Osteoblast (primary cell): ENCODE measurements at regions not wholly inside any gene's neighbourhood (a gene's known extent, or its start where the extent isn't known, plus 50 kb on each side); places are given as distances from the start of the nearest gene placed in this dataset.
A peak's percentile ranks its signal among the peaks of the same experiment; 100 is the strongest.

ENCODE experiments used
- DNase-seq: peaks from one replicate; pipeline ENCODE4 v3.0.0; 2011; ENCODE audit warnings: low spot score, mixed read lengths; ENCODE audit not compliant: insufficient read length; ENCODE audit errors: missing footprints
- H2AFZ ChIP-seq: 2 replicates; pipeline ENCODE4 v1.6.0; 2011; ENCODE audit warnings: mild to moderate bottlenecking, low read length
- H3K27ac ChIP-seq: 2 replicates; pipeline ENCODE4 v1.5.1; 2011; ENCODE audit warnings: mild to moderate bottlenecking, low read depth, low read length, moderate library complexity
- H3K27me3 ChIP-seq: 2 replicates; pipeline ENCODE4 v1.6.0; 2012; ENCODE audit warnings: mild to moderate bottlenecking, control low read depth, inconsistent platforms, low read length, moderate library complexity; ENCODE audit not compliant: insufficient read depth
- H3K36me3 ChIP-seq: 2 replicates; pipeline ENCODE4 v1.5.1; 2011; ENCODE audit warnings: mild to moderate bottlenecking, low read length, control low read depth, moderate library complexity; ENCODE audit not compliant: insufficient read depth
- H3K4me1 ChIP-seq: 2 replicates; pipeline ENCODE4 v1.5.1; 2011; ENCODE audit warnings: mild to moderate bottlenecking, low read length, control low read depth, moderate library complexity; ENCODE audit not compliant: insufficient read depth
- H3K4me2 ChIP-seq: 2 replicates; pipeline ENCODE4 v1.6.0; 2011; ENCODE audit warnings: mild to moderate bottlenecking, low read length; ENCODE audit not compliant: insufficient read depth
- H3K4me3 ChIP-seq: fragments of 200-600 bp; sonication (generic); 3 replicates; pipeline ENCODE4 v1.5.1; 2012; ENCODE audit warnings: mild to moderate bottlenecking, low read length, inconsistent platforms; ENCODE audit not compliant: insufficient read depth
- H3K79me2 ChIP-seq: 2 replicates; pipeline ENCODE4 v1.6.0; 2012; ENCODE audit warnings: mild to moderate bottlenecking, low read length, control low read depth, inconsistent platforms; ENCODE audit not compliant: insufficient read depth
- H3K9me3 ChIP-seq: 2 replicates; pipeline ENCODE4 v1.5.1; 2011; ENCODE audit warnings: low read depth, low read length, control low read depth
- H4K20me1 ChIP-seq: 2 replicates; pipeline ENCODE4 v1.6.0; 2012; ENCODE audit warnings: mild to moderate bottlenecking, low read length, control low read depth; ENCODE audit not compliant: insufficient read depth
- CTCF ChIP-seq: IDR thresholded peaks from 2 replicates; pipeline ENCODE4 v1.5.1; 2011; ENCODE audit warnings: mild to moderate bottlenecking, low read depth, low read length, moderate library complexity; ENCODE audit errors: extremely low read depth

DNA sequence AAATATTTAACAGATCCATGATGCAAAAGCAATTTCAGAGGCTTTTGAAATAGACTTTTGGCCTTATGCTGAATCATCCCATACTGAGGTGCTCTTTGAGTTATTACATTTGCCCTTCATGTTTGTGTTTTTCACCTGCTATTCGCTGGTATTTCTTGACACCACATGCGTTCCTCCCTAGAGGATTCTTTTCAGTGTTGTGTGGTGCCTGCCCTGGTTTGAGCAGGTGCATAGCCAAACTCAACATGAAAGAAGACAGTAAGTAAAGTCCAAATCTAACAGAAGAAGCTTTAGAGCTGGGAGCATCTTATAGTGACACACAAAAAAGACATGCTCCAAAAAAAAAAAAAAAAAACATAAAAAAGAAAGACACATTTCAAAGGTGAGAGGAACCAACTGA lies 796.3 kb downstream of the SEMA5A start:
- H2AFZ ChIP-seq: no peak overlapping the region
- no peaks in the 10 kb centered on the region for H3K36me3 ChIP-seq
- DNase-seq: no peak
- no peaks in the 10 kb centered on the region for H4K20me1 ChIP-seq
- TF ChIP-seq CTCF: no peak
- H3K4me1 ChIP-seq: no peaks in the 10 kb centered on the region
- H3K4me3 ChIP-seq: no peak overlapping the region
- no peaks in the 10 kb centered on the region for H3K79me2 ChIP-seq
- H3K4me2 ChIP-seq: no peak overlapping the region
- no peak overlapping the region for H3K27ac ChIP-seq
- no peaks in the 10 kb centered on the region for H3K9me3 ChIP-seq
- no peaks in the 10 kb centered on the region for H3K27me3 ChIP-seq

DNA sequence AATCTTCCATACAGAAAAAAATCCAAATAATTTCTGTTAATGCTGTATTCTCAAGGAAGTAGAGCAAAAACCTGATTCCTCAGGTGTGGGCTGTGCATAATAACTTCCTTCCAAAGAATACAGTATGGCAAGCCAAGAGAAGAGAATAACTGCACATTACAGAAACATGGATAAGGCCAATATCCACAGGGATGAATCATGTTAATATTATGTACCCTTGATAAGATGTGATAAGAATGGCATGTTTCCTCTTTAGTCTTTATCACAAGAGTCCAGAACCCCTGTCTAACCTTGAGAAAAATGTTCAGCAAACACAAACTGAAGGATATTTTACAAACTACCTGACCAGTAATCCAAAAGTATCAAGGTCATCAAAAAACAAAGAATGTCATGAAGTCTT lies 795.8 kb downstream of the SEMA5A start:
- Histone ChIP-seq H2AFZ (no peak overlapping the region), H3K4me3 (no peak overlapping the region), H4K20me1 (no peaks in the 10 kb centered on the region), H3K27ac (no peak overlapping the region), H3K36me3 (no peaks in the 10 kb centered on the region), H3K4me1 (no peaks in the 10 kb centered on the region), H3K27me3 (no peaks in the 10 kb centered on the region), H3K9me3 (no peaks in the 10 kb centered on the region), H3K4me2 (no peak overlapping the region), H3K79me2 (no peaks in the 10 kb centered on the region)
- DNase-seq: no peak
- no peak for TF ChIP-seq CTCF

DNA sequence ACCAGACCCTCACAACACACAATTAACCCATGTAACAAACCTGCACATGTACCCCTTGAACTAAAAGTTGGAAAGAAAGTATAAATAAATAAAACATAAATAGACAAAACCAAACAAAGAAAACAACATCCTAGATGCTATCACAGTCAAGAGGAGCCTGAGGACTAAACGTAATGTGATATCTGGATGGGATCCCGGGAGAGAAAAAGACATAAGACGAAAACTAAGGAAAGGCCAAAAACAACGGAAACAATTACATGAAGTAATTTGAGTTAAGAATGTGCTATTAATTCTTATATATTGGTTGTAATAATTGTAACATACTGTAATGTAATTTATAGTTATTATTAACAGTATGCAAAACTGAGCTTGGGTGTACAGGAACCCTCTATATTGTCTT lies 793.9 kb downstream of the SEMA5A start:
- Histone ChIP-seq H2AFZ (no peak overlapping the region), H3K36me3 (no peaks in the 10 kb centered on the region), H4K20me1 (no peaks in the 10 kb centered on the region), H3K4me1 (no peaks in the 10 kb centered on the region), H3K4me2 (no peak overlapping the region), H3K9me3 (no peaks in the 10 kb centered on the region), H3K27ac (no peak overlapping the region), H3K4me3 (no peak overlapping the region), H3K79me2 (no peaks in the 10 kb centered on the region), H3K27me3 (no peaks in the 10 kb centered on the region)
- no peak for DNase-seq
- TF ChIP-seq CTCF: no peak

DNA sequence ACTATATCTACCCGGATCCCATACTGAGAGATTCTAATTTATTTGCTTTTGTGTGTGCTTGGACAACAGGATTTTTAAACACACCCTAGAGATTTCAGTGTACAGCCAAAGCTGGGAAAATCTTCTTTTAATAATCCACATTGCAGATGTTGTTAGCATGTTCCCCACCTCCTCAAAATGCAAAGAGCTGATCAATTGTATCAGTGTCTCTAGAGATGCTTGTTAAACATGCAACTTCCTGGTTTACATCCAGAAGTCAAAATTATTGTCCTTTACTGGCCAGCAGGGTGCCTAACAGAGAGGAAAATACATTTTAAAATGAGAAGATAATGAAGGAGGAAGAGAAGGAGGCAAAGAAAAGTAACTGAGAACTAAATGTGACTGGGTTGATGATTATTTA lies 793.3 kb downstream of the SEMA5A start:
- no peaks in the 10 kb centered on the region for H3K9me3 ChIP-seq
- H4K20me1 ChIP-seq: no peaks in the 10 kb centered on the region
- peak; percentile 25 for TF ChIP-seq CTCF
- H2AFZ ChIP-seq: peak overlapping the region; percentile 10
- no peak overlapping the region for H3K27ac ChIP-seq
- H3K4me2 ChIP-seq: no peak overlapping the region
- H3K36me3 ChIP-seq: no peaks in the 10 kb centered on the region
- H3K4me1 ChIP-seq: no peaks in the 10 kb centered on the region
- DNase-seq: no peak
- no peak overlapping the region for H3K4me3 ChIP-seq
- H3K79me2 ChIP-seq: no peaks in the 10 kb centered on the region
- no peaks in the 10 kb centered on the region for H3K27me3 ChIP-seq
